HG03039 (cell line): ENCODE measurements at regions not wholly inside any gene's neighbourhood (a gene's known extent, or its start where the extent isn't known, plus 50 kb on each side); places are given as distances from the start of the nearest gene placed in this dataset.

Experiments
- ATAC-seq: cut with Tn5 transposase; IDR thresholded peaks from one replicate; pipeline ENCODE4 v1.9.1; 2021; ENCODE audit warnings: mild to moderate bottlenecking, moderate library complexity; ENCODE audit not compliant: unreplicated experiment

DNA sequence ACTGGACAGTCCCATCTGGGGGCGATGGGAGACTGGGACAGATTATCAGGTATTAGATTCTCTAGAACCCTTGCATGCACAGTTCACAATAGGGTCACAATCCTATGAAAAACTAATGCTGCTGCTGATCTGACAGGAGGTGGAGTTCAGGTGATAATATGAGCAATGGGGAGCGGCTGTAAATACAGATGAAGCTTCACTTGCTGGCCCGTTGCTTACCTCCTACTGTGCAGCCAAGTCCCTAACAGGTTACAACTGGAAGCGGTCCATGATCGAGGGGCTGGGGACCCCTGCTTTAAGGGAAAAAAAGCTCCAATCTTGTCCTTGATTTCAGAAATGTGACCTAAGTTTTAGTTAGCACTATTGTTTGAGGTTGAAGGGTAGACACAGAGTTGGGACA lies 175.2 kb downstream of the ZNF330 start:
- ATAC-seq, result no peak

DNA sequence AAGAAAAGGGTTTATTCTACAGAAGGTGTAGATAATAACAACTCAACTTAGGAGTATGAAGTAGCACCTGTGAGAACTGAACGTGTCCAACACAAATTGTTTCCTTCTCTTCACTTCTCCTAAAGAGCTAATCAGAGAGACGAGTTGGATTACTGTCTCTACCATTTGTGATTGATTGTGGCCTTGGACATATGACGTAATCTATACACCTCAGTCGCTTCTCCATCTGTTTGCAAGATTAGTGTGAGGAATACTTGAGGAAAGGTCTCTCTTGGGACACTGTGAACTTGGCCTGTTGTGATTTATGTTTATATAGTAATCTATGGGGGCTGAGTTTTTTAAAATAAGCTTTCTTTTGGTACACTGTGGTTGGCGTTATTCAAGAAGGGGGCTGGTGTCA lies 182.0 kb downstream of the ZNF330 start:
- ATAC-seq, result no peak

DNA sequence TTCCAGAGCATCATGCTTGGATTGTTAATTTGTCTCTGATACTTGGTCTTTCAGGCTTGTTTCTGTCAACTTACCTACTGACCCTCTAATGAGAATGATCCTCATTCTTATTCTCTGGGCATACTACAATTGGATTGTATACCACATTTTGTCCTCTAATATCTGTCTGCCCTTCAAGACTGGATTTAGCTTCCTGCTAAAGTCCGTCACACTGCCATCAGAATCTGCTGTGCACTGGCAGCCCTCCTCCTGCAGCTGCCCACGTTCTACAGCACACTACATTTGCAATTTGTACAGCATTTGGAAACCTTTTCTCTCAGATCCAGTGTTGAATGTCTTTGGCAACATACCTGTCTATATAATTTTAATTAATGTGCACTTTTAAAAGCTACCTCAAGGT lies 183.1 kb downstream of the ZNF330 start:
- ATAC-seq, result no peak

DNA sequence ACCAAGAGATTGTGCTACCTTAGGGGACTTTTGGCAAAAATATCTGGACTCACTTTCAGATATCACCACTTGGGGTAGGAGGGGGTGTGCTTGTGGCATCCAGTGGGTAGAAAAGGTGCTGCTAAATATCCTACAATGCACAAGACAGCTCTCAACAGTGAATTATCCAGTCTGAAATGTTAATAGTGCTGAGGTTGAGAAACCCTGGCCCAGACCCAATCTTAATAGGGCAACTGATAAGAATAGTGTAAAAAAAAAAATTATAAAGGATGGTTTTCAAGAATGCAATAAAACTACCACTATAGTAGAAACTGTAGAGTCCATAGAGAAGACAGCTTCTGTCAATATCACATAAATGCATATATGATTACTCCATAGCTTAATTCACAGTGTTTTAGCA lies 185.5 kb downstream of the ZNF330 start:
- ATAC-seq, result no peak

DNA sequence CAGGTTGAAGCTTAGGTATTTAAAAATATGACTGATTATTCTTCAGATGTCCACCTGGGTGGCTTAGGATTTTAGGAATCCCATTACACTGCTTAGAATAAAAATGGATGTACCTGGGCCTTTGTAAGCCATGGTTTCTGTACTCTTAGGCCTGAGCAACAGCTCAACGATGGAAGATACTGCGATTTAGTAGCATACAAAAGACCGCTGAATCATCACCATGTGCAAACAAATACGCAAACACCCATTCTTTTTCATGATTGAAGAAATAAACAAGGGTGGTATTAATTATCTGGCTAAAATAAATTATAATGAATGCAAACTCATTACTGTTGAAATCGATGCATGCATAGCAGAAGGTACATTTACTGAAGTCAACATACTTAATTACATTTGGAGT lies 188.9 kb downstream of the ZNF330 start:
- ATAC-seq, result no peak

DNA sequence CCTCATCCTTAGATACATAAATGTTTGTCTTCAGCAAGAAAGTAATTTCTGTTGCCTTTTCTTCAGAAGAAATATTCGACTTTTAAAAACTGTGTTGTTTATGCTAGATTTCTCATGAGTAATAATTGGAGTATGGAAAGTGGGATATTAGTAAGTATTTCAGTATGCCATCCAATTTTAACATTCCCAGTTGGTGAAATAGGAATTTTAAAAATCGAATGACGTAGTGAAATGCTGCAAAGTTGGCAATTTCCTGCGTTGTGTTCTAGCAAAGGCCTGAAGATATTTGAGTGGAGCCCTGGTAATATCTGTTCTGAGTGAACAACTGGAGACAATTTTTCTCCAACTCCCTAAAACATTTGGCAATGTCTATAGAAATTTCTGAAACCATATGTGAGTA lies 190.1 kb downstream of the ZNF330 start:
- no peak for ATAC-seq

DNA sequence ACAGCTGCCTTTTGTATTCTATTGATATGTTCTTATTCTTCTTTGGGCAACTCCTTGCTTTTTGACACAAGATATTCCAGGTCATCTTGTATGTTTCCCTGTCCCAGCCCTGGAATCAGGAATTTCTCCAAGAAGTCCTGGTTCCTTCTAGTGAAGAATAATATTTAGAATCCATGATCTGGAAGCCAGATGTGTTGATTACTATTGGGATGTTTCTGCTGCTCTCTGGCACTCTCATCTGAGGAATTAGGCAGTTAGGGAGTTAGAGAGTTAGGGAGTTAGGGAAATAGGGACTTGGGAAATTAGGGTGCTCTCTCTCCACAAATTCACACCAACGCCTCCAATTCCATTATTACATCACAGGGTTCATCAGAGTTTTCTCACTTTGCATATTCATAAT lies 191.2 kb downstream of the ZNF330 start:
- ATAC-seq, result no peak

DNA sequence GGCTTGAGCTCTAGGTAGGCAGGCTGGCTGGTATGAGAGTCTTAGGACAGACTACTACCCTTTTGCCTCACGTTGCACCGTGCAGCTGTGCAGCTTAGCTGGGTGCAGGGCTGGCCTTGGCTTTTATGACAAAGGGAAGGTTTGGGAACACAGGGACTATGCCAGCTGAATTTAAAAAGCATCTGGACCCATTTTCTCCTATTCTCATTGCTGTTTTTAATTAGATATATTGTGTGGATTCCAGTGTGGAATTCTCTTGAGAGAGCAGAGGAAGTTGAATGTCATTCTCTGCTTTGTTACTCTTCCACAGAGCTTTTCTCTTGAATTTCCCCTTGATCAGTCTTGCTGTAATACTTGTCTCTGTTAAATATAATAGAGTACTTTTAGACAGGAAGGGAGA lies 192.7 kb downstream of the ZNF330 start:
- ATAC-seq, result no peak

DNA sequence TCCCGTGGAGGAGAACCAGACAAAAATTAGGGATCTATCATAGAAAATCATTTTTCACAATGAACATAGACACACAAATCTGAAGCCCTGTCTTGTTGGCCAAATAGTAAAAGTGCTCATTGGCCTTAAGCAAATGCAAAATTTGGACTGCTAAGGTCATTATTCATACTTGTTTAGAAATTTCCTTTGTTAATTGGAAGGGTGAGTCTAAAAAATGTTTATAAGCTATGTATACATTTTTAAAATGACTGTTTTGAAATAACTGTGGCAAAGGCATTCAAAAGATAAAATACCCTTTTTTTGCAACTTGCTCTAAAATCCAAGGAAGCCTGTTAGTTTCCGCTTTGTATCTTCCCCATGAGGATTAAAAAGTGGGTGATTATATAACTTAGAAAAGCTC lies 195.0 kb downstream of the ZNF330 start:
- no peak for ATAC-seq

DNA sequence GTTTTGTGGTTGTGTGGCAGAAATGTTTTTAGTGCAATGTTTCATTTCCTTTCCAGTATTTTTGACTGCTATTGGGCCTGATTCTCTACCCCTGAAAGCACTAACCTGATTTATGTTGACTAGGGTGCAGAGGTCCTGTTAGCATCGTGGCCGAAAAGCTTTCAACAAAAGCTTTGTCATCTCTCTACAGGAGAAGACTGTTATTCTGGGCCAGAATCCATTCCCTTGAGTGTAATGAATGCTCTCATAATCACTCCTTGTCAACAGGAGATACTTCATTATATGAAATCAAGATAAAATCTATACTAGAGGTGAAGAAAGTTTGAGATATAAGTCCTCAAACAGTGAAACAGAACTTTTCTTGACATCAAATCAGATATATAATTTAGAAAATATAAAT lies 195.5 kb downstream of the ZNF330 start:
- ATAC-seq, result no peak

DNA sequence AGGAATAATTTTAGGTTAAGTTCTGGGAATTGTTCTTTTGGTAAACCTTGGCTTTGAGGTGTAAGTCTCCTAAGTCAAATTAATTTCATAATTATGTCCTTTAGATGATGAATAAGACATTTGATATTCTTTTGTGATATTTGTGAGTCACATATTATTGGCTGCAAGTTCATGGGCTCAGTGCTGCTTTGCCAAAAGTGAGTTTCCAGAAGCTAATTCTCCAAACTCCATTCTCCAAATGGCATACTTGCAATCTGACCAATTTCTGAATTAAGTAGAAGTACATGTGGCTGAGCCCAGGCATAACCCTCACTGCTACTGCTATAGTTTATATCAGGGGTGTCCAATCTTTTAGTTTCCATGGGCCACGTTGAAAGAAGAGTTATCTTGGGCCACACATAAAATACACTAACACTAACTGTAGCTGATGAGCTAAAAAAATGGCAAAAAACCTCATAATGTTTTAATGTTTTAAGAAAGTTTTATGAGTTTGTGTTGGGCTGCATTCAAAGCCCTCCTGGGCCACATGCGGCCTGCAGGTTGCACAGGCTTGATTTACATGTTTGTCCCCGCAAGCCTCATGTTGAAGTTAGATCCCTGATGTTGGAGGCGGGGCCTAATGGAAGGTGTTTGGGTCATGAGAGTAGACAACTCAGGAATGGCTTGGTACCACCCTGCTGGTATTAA lies 196.1 kb downstream of the ZNF330 start:
- ATAC-seq, result no peak

DNA sequence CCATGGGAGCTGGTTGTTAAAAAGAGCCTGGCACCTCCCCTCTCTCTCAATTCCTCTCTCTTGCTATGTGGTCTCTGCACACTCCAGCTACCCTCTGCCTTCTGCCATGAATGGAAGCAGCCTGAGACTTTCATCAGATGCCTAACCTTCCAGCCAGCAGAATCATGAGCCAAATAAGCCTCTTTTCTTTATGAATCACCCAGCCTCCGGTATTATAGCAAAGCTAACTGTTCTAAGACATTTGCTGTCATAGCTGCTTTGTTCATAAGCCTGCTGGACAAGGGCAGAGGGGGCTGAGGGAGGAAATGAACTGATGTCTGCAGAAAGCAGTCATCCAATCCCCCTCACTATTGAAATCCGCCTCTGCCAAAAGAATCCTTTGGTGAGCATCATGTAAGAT lies 196.7 kb downstream of the ZNF330 start:
- no peak for ATAC-seq

DNA sequence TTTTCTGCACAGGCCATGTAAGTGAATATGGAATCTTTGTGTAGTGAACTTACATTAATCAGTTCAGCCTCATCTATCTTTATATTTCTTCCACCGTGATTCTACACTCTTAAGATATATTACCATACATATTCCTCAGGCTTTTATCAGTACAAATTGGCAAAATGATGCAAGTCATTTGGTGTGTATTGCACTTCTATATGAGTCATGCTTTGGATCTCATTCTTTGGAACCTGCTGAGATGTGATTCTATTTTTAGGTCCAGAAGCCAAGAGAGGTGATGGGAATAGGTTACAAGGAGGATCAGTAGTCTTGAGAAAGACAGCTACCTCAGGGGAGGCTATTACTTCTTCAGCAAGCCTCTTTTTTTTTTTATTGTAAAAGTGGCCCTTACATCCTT lies 204.4 kb downstream of the ZNF330 start:
- no peak for ATAC-seq

DNA sequence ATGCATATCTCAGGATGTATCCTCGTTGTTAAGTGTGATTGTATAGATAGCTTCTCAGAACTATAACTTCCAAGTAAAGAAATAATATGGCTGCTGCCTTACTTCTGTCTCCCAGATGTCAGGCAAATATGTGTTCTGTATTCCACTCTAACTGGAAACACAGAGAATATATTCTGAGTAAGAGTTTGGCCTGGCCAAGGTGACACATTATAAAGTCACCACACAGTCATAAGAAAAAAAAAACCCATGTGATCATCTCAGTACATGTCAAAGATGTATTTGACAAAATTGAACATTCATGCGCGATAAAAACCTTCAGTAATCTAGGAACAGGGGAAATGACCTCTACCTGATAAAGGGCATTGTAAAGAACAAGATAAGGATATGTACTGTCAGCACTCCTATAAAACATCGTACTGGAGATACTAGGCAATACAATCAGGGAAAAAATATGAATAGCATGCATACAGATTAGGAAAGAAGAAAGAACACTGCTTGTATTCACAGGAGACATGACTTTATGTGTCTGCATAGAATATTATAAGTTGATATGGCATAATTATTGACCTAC lies 207.1 kb downstream of the ZNF330 start:
- no peak for ATAC-seq

DNA sequence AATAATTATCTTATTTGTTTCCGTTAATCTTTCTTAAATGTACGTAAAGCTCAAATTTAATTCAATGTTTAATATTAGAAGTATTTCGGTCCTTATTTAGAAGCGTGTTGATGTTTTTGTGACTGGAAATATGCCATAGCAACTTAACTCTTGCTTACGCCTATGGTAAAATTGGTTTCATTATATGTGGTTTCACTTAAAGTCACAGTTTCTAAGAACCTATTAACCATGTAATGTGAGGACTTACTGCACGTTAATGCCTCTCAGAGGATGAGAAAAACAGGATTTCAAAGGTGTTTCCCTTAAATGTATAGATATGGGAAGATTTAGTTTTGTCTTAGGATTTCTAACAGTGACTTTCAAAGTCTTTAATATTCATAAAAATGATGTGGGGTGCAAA lies 206.4 kb upstream of the IL15 start:
- ATAC-seq, result no peak

DNA sequence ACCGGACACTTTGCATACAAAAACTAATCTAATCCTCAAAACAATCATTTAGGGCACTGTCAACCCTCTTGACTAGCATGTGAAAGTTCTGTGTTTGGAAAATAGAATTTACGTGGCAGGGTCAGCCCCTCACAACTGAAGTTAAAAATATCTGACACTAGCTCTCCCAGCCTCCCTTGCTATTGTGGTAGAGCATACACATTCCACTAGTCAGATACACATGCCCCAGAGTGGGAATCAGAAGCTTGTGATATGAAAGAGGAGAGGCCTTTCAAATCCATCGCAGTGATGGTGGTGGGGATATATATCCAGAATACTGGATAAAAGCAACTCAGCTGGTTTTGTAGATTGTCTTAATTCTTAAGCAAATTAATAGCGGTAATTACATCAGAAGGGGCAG lies 205.7 kb upstream of the IL15 start:
- ATAC-seq, result no peak

DNA sequence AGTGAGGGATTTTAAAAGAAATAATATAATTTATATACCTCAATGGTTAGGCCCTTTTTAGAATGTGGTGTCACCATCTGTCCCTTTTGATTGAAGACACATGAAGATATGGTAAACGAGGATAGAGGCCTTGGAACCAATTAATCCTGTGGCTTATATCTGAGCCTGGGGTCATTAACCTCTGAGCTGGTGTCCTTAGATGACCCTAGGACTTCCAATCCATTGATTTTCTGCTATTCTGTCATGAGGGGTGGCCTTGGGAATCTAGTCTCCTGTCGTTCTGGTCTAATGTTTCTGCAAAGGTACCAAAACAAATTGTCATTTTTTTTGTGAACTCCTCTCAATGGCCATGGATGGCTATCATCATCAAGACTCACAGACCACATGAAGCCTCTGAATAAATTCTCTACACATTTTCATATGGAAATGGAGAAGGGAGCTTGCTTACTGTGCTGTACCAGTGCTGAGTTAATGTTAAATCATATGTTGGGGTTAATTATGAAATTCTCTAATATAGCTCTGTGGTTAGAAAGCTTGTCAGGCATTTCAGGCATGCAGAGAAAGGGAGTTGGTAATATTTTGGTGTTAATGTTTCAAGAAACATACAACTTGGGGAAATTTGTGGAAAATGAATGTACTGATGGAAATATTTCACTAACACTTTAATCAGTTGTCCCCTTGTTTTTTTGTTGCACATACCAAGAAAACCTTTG lies 204.2 kb upstream of the IL15 start:
- ATAC-seq, result no peak

DNA sequence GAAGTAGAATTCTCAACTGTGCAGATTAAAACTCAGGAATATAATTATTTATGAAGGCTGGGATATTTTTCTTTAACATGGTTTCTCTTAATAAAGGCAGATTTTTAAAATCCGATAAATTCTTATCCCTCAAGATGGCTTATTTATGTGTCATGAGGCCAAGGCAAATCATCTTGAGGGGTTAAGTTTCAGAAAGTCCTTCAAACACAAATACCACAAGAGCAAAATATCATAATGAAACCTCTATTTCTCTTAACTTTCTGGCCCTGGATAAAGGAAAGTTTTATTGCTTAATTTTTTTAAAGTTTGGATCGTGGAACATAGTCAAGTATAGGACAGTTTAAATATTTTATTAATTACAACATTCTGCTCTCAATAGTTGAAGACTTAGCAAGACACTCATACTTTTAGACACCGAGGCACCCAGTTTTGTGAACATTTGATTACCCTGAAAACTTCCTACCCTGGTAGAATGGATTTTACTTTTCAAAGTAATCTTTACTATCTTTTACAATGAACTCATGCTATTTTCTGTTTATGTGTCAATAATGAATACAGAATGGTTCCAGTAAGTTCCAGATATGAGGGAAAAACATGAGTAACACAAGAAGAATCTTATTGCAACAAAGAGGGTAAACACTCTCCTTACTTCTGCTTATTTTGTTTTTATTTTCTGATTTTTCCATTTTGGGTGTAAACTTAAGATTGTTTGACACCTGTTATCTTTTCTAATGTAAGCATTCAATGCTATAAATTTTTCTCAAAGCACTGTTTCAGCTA lies 200.7 kb upstream of the IL15 start:
- ATAC-seq, result no peak

DNA sequence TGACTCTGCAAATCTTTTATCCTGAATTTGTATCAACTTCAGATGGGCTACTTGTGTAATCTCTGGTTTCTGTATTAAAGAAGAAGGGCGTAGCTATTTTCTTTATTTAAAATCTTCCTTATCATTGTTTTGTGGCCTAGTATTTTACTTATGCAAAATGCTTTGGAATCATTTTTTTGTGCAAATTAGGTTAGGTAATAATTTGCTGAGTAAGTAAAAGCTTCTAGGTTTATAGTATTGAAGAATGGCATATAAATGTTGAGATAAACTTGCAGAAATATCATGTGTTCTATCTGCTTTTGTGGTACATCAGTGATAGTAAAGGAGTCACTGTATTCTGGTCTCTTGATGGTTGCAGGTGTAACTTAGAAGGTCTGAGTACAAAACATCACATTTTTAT lies 197.2 kb upstream of the IL15 start:
- no peak for ATAC-seq

DNA sequence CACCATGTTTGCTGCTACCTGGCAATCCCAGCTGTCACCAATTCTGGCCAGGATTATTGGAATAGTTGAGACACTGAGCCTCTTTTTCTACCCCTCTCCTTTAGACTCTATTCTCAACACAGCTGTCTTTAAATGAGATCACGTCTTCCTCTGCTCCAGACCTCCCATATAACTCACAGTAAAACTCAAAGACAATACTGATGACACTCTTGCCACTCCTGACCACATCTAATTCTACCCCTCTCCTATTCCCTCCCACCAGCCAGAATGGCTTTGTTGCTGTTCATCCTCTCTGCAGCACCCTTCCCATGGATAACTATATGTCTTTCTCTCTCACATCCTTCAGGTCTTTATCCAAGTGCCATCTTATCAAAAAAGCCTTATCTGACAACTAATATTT lies 188.6 kb upstream of the IL15 start:
- no peak for ATAC-seq

DNA sequence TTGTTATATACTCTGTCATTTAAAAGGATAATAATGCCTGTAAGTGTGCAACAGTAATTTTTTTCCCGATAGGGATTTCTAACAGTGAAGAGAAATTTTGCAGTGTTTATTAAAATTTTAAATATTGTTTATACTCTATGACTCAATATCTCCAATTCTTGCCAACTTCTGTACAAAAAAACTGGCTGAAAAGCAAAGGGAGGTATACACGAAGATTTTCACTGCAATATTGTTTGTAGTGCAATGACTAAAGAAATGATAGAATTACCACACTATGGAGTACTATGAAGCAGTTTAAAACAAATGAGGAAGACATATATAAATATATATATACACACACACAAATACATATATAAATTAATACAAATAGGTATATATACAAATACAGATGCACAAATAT lies 187.9 kb upstream of the IL15 start:
- no peak for ATAC-seq

DNA sequence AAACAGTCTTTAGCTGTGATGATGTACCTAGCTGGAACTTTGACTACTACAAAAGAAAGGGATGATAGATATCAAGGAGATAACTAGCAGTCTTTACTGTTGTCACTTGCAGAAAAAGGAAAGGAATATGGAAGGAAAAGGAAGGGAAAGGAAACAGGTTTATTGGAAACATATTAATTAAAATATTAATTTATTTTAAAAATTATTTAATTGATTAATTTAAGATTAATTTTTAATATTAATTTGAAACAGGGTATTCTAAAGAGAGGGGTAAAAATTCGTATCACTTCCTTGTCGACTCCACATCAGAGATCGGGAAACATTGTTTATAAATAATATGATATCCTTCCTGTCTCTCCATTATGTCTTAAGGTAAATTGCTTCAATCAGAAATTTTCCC lies 186.5 kb upstream of the IL15 start:
- ATAC-seq, result no peak
